Keratinocyte (primary cell): ENCODE measurements at regions not wholly inside any gene's neighbourhood (a gene's known extent, or its start where the extent isn't known, plus 50 kb on each side); places are given as distances from the start of the nearest gene placed in this dataset.

Source experiments
- CTCF ChIP-seq, 3 experiments: IDR thresholded peaks in 1 of 3; conservative IDR thresholded peaks in 1 of 3; optimal IDR thresholded peaks in 1 of 3; 2 replicates in 2 of 3; 3 replicates in 1 of 3; pipeline versions ENCODE3 to v1.5.1; 2011; ENCODE audit warnings: low read length in 3 of 3, mild to moderate bottlenecking in 3 of 3, moderate library complexity in 2 of 3, control low read depth in 1 of 3, inconsistent platforms in 1 of 3; ENCODE audit not compliant: insufficient read depth in 2 of 3; ENCODE audit errors: extremely low read depth in 1 of 3
- EZH2 ChIP-seq: IDR thresholded peaks from one replicate; pipeline ENCODE4 v1.6.1; 2012; ENCODE audit warnings: inconsistent platforms, mild to moderate bottlenecking, low read length, moderate library complexity

GRCh38 chr10:15445006-15445390 lies 73.9 kb upstream of the FAM171A1 start:
- TF ChIP-seq CTCF (optimal IDR thresholded peaks at IDR 0.05 in 1 of 3, IDR thresholded peaks at IDR 0.05 in 1 of 3, conservative IDR thresholded peaks at IDR 0.05 in 1 of 3; ENCODE audit: extremely low read depth in 1 of 3, insufficient read depth in 2 of 3, low read length in 3 of 3): no peak
- no peak for TF ChIP-seq EZH2
